Body of pancreas (tissue), 4 donors: ENCODE measurements at regions not wholly inside any gene's neighbourhood (a gene's known extent, or its start where the extent isn't known, plus 50 kb on each side); places are given as distances from the start of the nearest gene placed in this dataset.

Experiments used
- ATAC-seq: fragments of 150-250 bp; one replicate; pipeline ENCODE4 v1.9.1; 2016
- DNase-seq, 4 donors: peaks; one replicate each; pipeline ENCODE4 v3.0.0-alpha.2; 2019
- H3K27ac ChIP-seq, 4 donors: fragments of 200-600 bp; sonication (generic); 1 replicate in 3 of 4; 2 replicates in 1 of 4; pipeline versions ENCODE4 v1.5.1 to v1.6.1; 2016 to 2019; ENCODE audit warnings: mild to moderate bottlenecking in 1 of 4, mixed read lengths in 1 of 4, moderate library complexity in 1 of 4
- H3K27me3 ChIP-seq, 2 donors: fragments of 200-600 bp; sonication (generic); one replicate each; pipeline ENCODE4 v1.6.0; 2016; ENCODE audit warnings: mild to moderate bottlenecking in 1 of 2
- H3K36me3 ChIP-seq, 2 donors: fragments of 200-600 bp; sonication (generic); replicated peaks in 1 of 2; 2 replicates each; pipeline ENCODE4 v1.5.1; 2016; ENCODE audit warnings: low read depth in 2 of 2; ENCODE audit not compliant: insufficient read depth in 1 of 2
- H3K4me1 ChIP-seq: fragments of 200-600 bp; sonication (generic); one replicate; pipeline ENCODE4 v1.6.0; 2016
- H3K4me3 ChIP-seq, 2 donors: fragments of 200-600 bp; sonication (generic); 1 replicate in 1 of 2; 2 replicates in 1 of 2; pipeline ENCODE4 v1.5.1; 2016 to 2019
- H3K9me3 ChIP-seq, 3 donors: fragments of 200-600 bp; sonication (generic); 1 replicate in 2 of 3; 2 replicates in 1 of 3; pipeline ENCODE4 v1.5.1; 2016
- CTCF ChIP-seq, 7 experiments: fragments of 450-650 bp in 4 of 7; fragments of 200-600 bp in 3 of 7; sonication (generic) in 3 of 7; IDR thresholded peaks; one replicate each; pipeline ENCODE4 v1.5.1; 2016 to 2019; ENCODE audit warnings: antibody characterized with exemption in 7 of 7
- POLR2A ChIP-seq, 3 donors: fragments of 450-650 bp; IDR thresholded peaks; one replicate each; pipeline ENCODE4 v1.6.1; 2016; ENCODE audit warnings: antibody characterized with exemption in 3 of 3, mild to moderate bottlenecking in 2 of 3
- WGBS, 2 donors: methylation state at CpG; one replicate each; pipeline ENCODE4 v1.1.5; 2017; 5-methylcytosine and 5-hydroxymethylcytosine counted together
- intact Hi-C: fragments of 100-400 bp; cut with DNase I; formaldehyde crosslinking; loops from one replicate; pipeline ENCODE4 v1.15.1; 2023

- Histone ChIP-seq H3K27ac (no peak overlapping the region), H3K27me3 (no peaks in the 10 kb centered on the region), H3K4me1 (peaks cover 10% of the 10 kb centered on the region), H3K9me3 (no peaks in the 10 kb centered on the region), H3K36me3 (no peaks in the 10 kb centered on the region), H3K4me3 (no peak overlapping the region)
- no peak for ATAC-seq
- no peak for DNase-seq
- no peak for TF ChIP-seq CTCF (IDR thresholded peaks at IDR 0.05)
- intact Hi-C loops: no loop called here
- WGBS, 2 donors: 30 to 31% methylated on average over 2 of the region's 2 CpGs
Measured at GRCh38 chr6:113662688-113663333, 194.3 kb upstream of the MARCKS start.

DNA sequence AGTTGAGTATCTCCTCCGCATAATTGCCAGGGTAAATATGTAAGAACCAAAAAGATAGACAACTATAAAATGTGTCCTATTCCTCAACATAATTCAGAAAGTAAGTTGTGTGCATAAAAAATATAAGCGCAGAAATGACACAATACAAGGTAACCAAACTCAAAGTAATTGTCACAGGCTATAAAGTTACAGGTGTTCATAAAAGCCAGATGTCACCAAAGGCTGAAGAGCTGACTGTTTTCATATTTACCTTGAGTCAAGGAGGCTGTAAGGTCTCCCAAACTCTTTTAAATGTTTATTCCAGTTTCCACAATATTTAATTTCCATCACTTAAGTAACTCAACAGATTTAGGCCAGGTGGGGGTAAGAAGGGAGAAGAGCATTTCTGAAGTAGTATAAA lies 192.2 kb upstream of the MARCKS start:
- TF ChIP-seq POLR2A (IDR thresholded peaks at IDR 0.05) (no peak), CTCF (IDR thresholded peaks at IDR 0.05) (no peak)
- Histone ChIP-seq H3K4me3 (no peak overlapping the region), H3K4me1 (peaks cover 19% of the 10 kb centered on the region), H3K9me3 (no peaks in the 10 kb centered on the region), H3K36me3 (no peaks in the 10 kb centered on the region), H3K27ac (no peak overlapping the region), H3K27me3 (no peaks in the 10 kb centered on the region)
- no peak for ATAC-seq
- DNase-seq: no peak
- intact Hi-C loops: no loop called here
- 95 to 97% methylated on average over 2 of the region's 2 CpGs for WGBS, 2 donors

DNA sequence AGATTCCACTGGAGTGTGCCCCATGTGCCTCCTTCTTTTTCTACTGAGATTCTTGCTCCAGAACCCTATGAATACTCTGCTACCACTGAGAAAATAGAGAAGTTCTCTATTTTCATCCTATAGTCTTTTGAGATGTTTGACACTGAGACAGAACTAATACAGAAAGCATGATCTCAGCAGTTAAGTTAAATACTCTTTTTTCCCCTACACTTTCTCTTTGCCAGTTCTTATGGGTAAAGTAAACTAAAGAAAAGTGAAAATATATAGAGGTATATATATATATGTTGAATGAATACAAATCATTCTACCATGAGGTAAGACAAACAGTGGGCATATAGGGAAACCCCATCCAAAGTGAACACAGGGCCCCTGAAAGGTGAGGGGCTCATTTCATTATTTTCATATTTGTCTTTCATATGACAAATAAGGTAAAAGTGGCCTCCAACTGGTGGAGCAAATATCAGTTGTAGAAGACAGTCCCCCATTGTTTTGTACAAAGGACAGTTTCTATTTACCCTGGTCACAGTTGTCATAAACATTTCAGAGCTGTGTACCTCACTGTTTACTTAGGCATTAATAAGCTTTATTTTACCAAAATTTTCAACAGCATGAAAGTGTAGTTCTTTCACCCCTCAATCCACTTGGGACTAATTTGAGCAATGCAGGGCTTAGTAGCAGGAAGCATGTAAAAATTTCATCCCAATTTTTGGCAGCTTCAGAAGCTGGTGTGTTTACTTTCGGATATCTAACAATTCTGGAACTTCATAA lies 188.3 kb upstream of the MARCKS start:
- ATAC-seq (peak; percentile 40), DNase-seq (no peak)
- intact Hi-C loops: no loop called here
- 41 to 42% methylated on average over 1 of the region's 1 CpG for WGBS, 2 donors
- peak overlapping the region in 2 of 4 donors; percentile 30 to 43 for H3K27ac ChIP-seq
- H3K36me3 ChIP-seq: no peaks in the 10 kb centered on the region
- peaks cover 27% of the 10 kb centered on the region for H3K4me1 ChIP-seq
- H3K4me3 ChIP-seq: no peak overlapping the region
- no peak for TF ChIP-seq POLR2A (IDR thresholded peaks at IDR 0.05)
- TF ChIP-seq CTCF (IDR thresholded peaks at IDR 0.05): no peak
- no peaks in the 10 kb centered on the region for H3K27me3 ChIP-seq
- H3K9me3 ChIP-seq: no peaks in the 10 kb centered on the region

- no peaks in the 10 kb centered on the region for H3K27me3 ChIP-seq
- peaks cover 34% of the 10 kb centered on the region for H3K4me1 ChIP-seq
- DNase-seq (no peak), ATAC-seq (no peak)
- TF ChIP-seq POLR2A (IDR thresholded peaks at IDR 0.05): no peak
- no peak for TF ChIP-seq CTCF (IDR thresholded peaks at IDR 0.05)
- intact Hi-C loops: no loop called here
- H3K9me3 ChIP-seq: no peaks in the 10 kb centered on the region
- no peaks in the 10 kb centered on the region for H3K36me3 ChIP-seq
- H3K27ac ChIP-seq: peak overlapping the region in 2 of 4 donors; percentile 30 to 43
- no peak overlapping the region for H3K4me3 ChIP-seq
- WGBS, 2 donors: 72 to 88% methylated on average over 1 to 2 of the region's 2 CpGs
Measured at GRCh38 chr6:113669606-113670005, 187.5 kb upstream of the MARCKS start.
